Neural progenitor cell (in vitro differentiated cells): ENCODE measurements at regions not wholly inside any gene's neighbourhood (a gene's known extent, or its start where the extent isn't known, plus 50 kb on each side); places are given as distances from the start of the nearest gene placed in this dataset.

ENCODE experiments used
- CTCF ChIP-seq: fragments of 200-600 bp; sonication (generic); IDR thresholded peaks from 2 replicates; pipeline ENCODE4 v1.5.1; 2017; ENCODE audit warnings: antibody characterized with exemption, mild to moderate bottlenecking
- EZH2phosphoT487 ChIP-seq: fragments of 200-600 bp; sonication (generic); IDR thresholded peaks from 2 replicates; pipeline ENCODE4 v1.6.1; 2017; ENCODE audit warnings: antibody characterized with exemption

GRCh38 chr22:47727641-47728040 is 965.2 kb downstream of the TBC1D22A start:
- no peak for TF ChIP-seq CTCF
- TF ChIP-seq EZH2phosphoT487 = no peak
